Naive B cell (primary cell): ENCODE measurements at regions not wholly inside any gene's neighbourhood (a gene's known extent, or its start where the extent isn't known, plus 50 kb on each side); places are given as distances from the start of the nearest gene placed in this dataset.
"Not testable (repeated sequence)": the region's sequence is repeated elsewhere in the genome, so short reads cannot be mapped to it uniquely, and the experiment has no call there.

ENCODE experiments used
- ATAC-seq, 2 donors: fragments of 150-1000 bp; cut with Tn5 transposase; 2 replicates each; pipeline ENCODE4 v1.10.0; 2021; ENCODE audit warnings: low read depth in 2 of 2, mild to moderate bottlenecking in 2 of 2, moderate library complexity in 2 of 2
- DNase-seq: peaks from one replicate; pipeline ENCODE4 v3.0.0; 2022
- H3K27ac Mint-ChIP-seq, 6 donors: one replicate each; pipeline ENCODE4 v1.8.0; 2020 to 2022; ENCODE audit warnings: mild to moderate bottlenecking in 6 of 6, mixed read lengths in 6 of 6, moderate library complexity in 5 of 6, inconsistent platforms in 2 of 6
- H3K27me3 Mint-ChIP-seq, 3 donors: one replicate each; pipeline ENCODE4 v1.8.0; 2021 to 2022; ENCODE audit warnings: mixed read lengths in 3 of 3, mild to moderate bottlenecking in 1 of 3
- H3K36me3 Mint-ChIP-seq, 2 donors: one replicate each; pipeline ENCODE4 v1.8.0; 2020 to 2022; ENCODE audit warnings: mixed read lengths in 2 of 2, inconsistent platforms in 1 of 2, mild to moderate bottlenecking in 1 of 2
- H3K4me1 Mint-ChIP-seq, 3 donors: one replicate each; pipeline ENCODE4 v1.8.0; 2020 to 2022; ENCODE audit warnings: mixed read lengths in 3 of 3, inconsistent platforms in 1 of 3, mild to moderate bottlenecking in 1 of 3, moderate library complexity in 1 of 3
- H3K4me3 Mint-ChIP-seq, 8 donors: one replicate each; pipeline ENCODE4 v1.8.0; 2020 to 2022; ENCODE audit warnings: mild to moderate bottlenecking in 8 of 8, mixed read lengths in 8 of 8, moderate library complexity in 8 of 8, inconsistent platforms in 2 of 8
- H3K9me3 Mint-ChIP-seq, 7 donors: one replicate each; pipeline ENCODE4 v1.8.0; 2020 to 2022; ENCODE audit warnings: mixed read lengths in 7 of 7, mild to moderate bottlenecking in 5 of 7, inconsistent platforms in 2 of 7, moderate library complexity in 1 of 7

DNA sequence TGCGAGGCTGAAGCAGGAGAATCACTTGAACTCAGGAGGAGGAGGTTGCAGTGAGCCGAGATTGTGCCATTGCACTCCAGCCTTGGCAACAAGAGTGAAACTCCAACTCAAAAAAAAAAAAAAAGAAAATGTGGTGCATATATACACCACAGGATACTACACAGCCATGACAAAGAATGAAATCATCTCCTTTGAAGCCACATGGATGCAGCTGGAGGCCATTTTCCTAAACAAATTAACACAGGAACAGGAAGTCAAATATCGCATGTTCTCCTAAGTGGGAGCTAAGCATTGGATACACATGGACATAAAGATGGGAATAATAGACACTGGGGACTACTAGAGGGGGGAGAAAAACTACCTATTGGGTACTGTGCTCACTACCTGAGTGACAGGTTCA is 226.9 kb downstream of the SOX2 start:
- H3K4me1 Mint-ChIP-seq, H3K9me3 Mint-ChIP-seq, DNase-seq, H3K27me3 Mint-ChIP-seq, H3K4me3 Mint-ChIP-seq, H3K27ac Mint-ChIP-seq, ATAC-seq, H3K36me3 Mint-ChIP-seq: not testable (repeated sequence)

DNA sequence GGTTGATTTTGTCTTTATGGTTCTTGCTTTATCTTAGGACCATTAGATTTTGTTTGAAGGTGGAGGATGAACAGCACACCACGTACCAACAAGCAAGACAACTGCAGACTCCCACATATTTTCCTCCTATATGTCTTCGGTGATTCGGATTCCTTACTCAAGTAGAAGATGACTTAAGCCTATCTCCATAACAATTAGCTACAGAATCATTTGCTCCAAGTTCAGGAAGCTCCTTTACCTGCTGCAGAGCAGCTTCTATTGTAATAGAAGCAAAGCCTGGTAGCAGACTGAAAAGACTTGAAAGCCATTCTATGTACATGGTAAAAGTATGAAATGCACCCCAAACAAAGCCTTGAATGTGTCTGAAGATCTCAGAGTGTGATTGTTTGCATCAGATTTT is 229.0 kb downstream of the SOX2 start:
- Mint-ChIP-seq H3K36me3 (no peaks in the 10 kb centered on the region), H3K4me3 (no peak overlapping the region), H3K27me3 (no peaks in the 10 kb centered on the region), H3K27ac (no peak overlapping the region), H3K9me3 (peaks cover 0 to 4% (median 2%) of the 10 kb centered on the region in 7 donors), H3K4me1 (no peaks in the 10 kb centered on the region)
- no peak for ATAC-seq
- no peak for DNase-seq

DNA sequence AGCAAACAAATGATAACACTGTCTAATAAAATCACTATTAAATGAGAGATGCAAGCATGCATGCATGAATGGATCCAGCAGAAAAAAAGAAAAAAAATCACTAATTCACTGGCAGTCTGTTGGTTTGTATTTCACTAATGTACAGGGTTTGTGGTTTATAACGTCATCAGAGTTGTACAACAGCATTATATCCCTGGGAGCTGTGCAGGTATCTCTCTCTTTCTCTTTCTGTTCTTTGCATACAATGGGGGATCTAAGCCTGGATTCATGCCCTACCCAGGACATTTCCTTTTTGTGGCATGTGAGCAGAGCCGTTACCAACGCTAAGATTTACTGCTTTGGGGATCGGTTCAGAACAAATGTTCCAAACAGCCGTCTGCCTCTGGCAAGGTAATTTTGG is 229.5 kb downstream of the SOX2 start:
- DNase-seq: no peak
- Mint-ChIP-seq H3K27ac (no peak overlapping the region), H3K9me3 (peaks cover 0 to 4% (median under 1%) of the 10 kb centered on the region in 7 donors), H3K36me3 (no peaks in the 10 kb centered on the region), H3K4me1 (no peaks in the 10 kb centered on the region), H3K4me3 (no peak overlapping the region), H3K27me3 (no peaks in the 10 kb centered on the region)
- no peak for ATAC-seq

DNA sequence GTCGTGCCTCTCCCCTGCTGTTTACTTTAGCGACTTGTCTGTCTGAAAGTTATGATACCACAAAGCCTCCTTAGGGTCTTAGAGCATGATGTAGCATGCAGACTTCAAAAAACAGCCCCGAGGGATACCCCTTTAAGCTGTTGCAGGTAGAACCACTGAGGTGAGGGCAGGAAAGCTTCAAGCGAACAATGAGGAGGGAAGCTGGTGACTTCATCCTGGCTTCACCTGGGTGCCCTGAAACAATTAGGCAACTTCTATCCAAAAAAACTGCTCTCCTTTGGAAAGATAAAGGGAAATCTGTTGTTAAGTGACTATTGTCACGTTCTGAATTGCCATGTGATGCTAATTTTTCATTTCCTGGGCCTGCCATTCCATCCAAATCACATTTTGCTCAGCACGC is 231.6 kb downstream of the SOX2 start:
- H3K27ac Mint-ChIP-seq: no peak overlapping the region
- no peaks in the 10 kb centered on the region for H3K27me3 Mint-ChIP-seq
- peaks cover 0 to 4% (median 0%) of the 10 kb centered on the region in 7 donors for H3K9me3 Mint-ChIP-seq
- H3K4me1 Mint-ChIP-seq: no peaks in the 10 kb centered on the region
- H3K36me3 Mint-ChIP-seq: no peaks in the 10 kb centered on the region
- DNase-seq: no peak
- ATAC-seq: no peak
- no peak overlapping the region for H3K4me3 Mint-ChIP-seq

DNA sequence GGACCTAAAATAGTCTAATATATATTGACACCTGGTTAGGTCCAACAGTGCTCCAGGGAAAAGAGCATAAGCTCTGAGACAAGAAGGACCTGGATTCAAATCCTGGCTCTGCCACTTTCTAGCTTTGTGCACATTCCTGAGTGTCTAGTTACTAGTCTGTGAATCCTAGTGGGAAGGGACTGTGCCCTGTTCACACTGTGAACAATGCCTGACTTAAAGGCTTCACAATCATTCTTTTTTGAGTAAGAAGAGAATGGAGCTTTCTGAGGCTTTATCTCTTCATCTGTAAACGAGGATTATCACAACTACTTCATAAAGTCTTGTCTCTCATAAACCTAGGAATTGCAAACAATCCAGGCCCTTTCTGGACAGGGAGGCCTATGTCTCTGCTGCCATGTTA is 235.9 kb downstream of the SOX2 start:
- Mint-ChIP-seq H3K4me1 (no peaks in the 10 kb centered on the region), H3K36me3 (no peaks in the 10 kb centered on the region), H3K9me3 (peaks cover 0 to 3% (median 0%) of the 10 kb centered on the region in 7 donors), H3K27me3 (peaks cover 0 to 4% (median 0%) of the 10 kb centered on the region in 3 donors), H3K4me3 (no peak overlapping the region), H3K27ac (no peak overlapping the region)
- no peak for ATAC-seq
- no peak for DNase-seq

DNA sequence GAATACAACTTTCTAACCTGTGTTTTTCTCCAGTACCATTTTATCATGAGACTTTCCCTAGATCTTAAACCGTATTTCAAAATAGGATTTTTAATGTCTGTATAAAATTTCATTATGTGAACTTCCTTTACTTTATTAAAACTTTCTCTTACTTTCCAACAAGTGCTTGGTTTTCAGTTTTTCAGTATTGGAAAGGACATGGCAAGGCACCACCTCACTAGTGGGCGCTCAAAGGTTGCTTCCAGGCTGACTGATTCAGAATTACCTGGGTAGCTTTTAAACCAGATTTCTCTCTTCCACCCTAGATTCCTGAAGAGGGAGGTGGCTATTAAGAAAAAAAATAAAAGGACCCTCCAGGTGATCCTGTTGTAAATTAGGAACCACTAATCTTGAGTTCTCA is 236.6 kb downstream of the SOX2 start:
- Mint-ChIP-seq H3K4me1 (no peaks in the 10 kb centered on the region), H3K27me3 (peaks cover 0 to 4% (median 0%) of the 10 kb centered on the region in 3 donors), H3K27ac (no peak overlapping the region), H3K4me3 (no peak overlapping the region), H3K9me3 (peaks cover 0 to 3% (median 0%) of the 10 kb centered on the region in 7 donors), H3K36me3 (no peaks in the 10 kb centered on the region)
- ATAC-seq (no peak), DNase-seq (no peak)

DNA sequence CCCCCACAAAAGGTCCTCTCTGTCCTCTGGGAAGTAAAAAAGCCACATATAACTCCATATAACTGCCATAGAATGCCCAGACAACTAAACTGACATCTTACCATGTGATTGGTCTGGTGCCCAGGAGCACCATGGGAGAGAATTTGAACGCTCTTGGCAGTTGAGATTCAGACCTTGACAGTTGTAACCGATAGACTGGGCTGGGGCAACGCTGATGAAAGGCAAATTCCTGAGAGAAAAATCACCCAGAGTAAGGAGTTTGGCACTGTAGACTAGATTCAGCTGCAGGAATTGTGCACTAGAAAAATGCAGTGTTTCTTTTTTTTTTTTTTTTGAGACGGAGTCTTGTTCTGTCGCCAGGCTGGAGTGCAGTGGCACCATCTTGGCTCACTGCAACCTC is 240.5 kb downstream of the SOX2 start:
- no peak overlapping the region for H3K4me3 Mint-ChIP-seq
- H3K4me1 Mint-ChIP-seq: no peaks in the 10 kb centered on the region
- H3K9me3 Mint-ChIP-seq: no peaks in the 10 kb centered on the region
- H3K36me3 Mint-ChIP-seq: no peaks in the 10 kb centered on the region
- no peak for DNase-seq
- no peak overlapping the region for H3K27ac Mint-ChIP-seq
- peaks cover 0 to 4% (median 0%) of the 10 kb centered on the region in 3 donors for H3K27me3 Mint-ChIP-seq
- ATAC-seq: no peak

DNA sequence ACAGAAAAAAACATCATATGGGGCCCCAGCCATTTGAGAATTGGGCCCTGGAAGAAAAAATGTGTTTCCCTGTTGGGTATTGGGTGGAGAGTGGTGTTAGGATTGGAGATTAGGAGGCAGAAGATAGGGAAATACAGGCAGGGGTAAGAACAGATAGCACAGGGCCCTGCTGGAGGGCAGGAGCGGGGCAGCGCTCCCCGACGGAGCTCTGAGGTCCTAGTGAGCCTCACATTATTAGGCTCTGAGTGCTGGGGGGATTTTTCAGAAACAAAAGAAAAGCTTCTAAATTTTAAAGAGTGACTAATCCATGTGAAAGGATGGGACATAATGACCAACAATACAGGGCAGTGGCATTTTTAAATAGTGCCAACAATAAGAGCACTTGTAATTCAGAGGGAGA is 241.2 kb downstream of the SOX2 start:
- no peaks in the 10 kb centered on the region for H3K4me1 Mint-ChIP-seq
- no peak for DNase-seq
- H3K9me3 Mint-ChIP-seq: no peaks in the 10 kb centered on the region
- peak overlapping the region in 1 of 6 donors; percentile 90 for H3K27ac Mint-ChIP-seq
- no peaks in the 10 kb centered on the region for H3K36me3 Mint-ChIP-seq
- H3K27me3 Mint-ChIP-seq: peaks cover 0 to 4% (median 0%) of the 10 kb centered on the region in 3 donors
- no peak for ATAC-seq
- no peak overlapping the region for H3K4me3 Mint-ChIP-seq

DNA sequence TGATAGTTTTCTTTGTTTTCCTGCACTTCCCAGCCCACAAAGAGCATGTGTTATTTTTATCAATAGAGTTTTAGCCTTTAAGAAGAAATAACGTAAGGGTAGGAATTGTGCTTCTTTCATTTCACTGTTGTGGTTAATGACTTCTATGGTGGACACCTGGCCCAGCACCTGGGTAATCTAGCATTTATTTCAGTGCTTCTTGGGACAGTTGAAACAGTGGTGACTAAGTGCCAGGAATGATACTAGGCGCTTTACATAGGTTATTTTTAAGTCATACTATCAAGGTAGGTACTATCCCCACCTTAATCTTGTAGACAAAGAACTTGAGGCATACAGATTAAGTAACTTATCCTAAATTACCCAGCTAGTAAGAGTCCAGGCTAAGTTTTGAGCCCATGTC is 243.8 kb downstream of the SOX2 start:
- Mint-ChIP-seq H3K4me1 (no peaks in the 10 kb centered on the region), H3K4me3 (no peak overlapping the region), H3K36me3 (no peaks in the 10 kb centered on the region), H3K27me3 (peaks cover 0 to 4% (median 0%) of the 10 kb centered on the region in 3 donors), H3K27ac (no peak overlapping the region), H3K9me3 (no peaks in the 10 kb centered on the region)
- no peak for ATAC-seq
- DNase-seq: no peak

DNA sequence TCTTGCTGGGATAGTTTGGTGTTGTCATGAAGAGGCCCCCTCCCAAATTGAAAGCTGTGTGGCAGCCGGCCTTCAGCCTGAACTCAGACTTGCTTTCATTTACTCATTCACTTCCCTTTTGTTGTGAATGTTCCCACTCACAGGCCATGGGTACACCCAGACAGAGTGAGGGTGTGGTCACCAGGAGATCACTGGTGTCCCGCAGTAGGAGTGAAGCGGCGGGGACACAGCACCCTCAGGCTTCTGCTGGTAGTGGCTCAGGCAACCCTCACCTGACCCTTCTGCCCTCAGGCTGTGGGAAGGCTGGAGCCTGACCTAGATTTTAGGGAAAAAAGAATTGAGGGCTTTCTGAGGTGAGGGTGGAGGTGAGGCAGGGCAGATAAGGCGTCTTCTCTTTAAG is 244.4 kb downstream of the SOX2 start:
- H3K4me1 Mint-ChIP-seq: no peaks in the 10 kb centered on the region
- H3K9me3 Mint-ChIP-seq: no peaks in the 10 kb centered on the region
- peak overlapping the region in 1 of 8 donors; percentile 62 for H3K4me3 Mint-ChIP-seq
- ATAC-seq (no peak), DNase-seq (no peak)
- no peak overlapping the region for H3K27ac Mint-ChIP-seq
- H3K36me3 Mint-ChIP-seq: no peaks in the 10 kb centered on the region
- H3K27me3 Mint-ChIP-seq: peaks cover 0 to 4% (median 0%) of the 10 kb centered on the region in 3 donors

DNA sequence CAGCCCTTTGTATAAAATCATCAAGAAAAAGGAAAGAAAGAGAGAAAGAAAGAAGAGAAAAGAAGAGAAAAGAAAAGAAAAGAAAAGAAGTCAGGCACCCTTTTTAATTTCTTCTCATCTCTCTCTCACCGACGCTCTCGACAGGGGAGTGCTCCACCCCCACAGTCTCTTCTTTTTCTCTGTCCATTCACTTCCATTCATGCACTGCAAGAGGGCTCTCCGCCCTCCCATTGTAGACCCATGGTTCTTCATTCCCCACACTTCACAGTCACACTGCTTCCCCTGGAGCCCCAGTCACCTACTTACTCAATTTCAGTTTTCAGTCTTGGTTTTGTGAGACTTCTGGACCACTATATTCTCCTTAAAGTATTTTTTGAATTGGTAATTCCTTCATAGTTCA is 254.7 kb downstream of the SOX2 start:
- Mint-ChIP-seq H3K4me3 (no peak overlapping the region), H3K36me3 (no peaks in the 10 kb centered on the region), H3K27ac (peak overlapping the region in 1 of 6 donors; percentile 83), H3K27me3 (peaks cover 0 to 20% (median 0%) of the 10 kb centered on the region in 3 donors), H3K4me1 (no peaks in the 10 kb centered on the region), H3K9me3 (peaks cover 0 to 2% (median 0%) of the 10 kb centered on the region in 7 donors)
- ATAC-seq (no peak), DNase-seq (no peak)

DNA sequence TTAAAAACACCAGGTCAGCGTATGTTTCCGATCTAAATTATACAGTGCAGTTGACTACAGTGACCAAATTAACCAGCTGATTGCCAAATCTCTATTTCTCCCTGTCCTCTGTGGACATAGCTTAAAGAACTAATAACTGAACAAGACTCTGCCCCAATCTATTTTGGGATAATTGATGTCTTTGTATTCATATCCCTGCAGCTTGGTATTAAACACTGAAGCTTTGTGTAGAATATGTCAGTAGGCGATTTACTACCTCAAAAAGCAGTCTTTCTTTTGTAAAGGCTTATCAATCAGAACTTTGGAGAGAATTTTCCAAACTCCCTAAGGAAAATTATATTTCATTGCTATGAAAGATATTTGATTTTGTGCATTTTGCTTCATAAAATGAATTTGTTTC is 258.2 kb downstream of the SOX2 start:
- Mint-ChIP-seq H3K4me3 (no peak overlapping the region), H3K27ac (no peak overlapping the region), H3K4me1 (no peaks in the 10 kb centered on the region), H3K36me3 (no peaks in the 10 kb centered on the region), H3K9me3 (peaks cover 0 to 3% (median 1%) of the 10 kb centered on the region in 7 donors), H3K27me3 (peaks cover 0 to 9% (median 0%) of the 10 kb centered on the region in 3 donors)
- ATAC-seq (no peak), DNase-seq (no peak)

DNA sequence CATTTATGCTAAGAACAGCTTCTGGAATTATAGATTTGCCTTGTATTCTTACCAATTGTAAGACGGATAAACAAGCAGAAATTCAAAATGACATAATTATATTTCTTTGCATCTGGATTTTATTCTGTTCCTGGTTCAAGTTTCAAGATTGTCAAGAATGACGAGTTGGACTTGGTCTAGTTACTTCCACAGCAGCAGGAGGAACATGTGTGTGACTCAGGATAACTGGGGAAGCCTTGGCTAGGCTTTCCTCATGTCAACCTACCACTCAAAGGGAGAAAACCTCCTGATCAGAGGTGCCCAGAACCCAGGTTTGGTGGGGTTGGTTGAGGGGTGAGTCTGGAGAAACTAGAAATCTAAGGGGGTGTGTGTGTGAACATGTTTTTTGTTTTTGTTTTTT is 259.7 kb downstream of the SOX2 start:
- DNase-seq (no peak), ATAC-seq (no peak)
- Mint-ChIP-seq H3K36me3 (no peaks in the 10 kb centered on the region), H3K27me3 (peaks cover 0 to under 1% (median 0%) of the 10 kb centered on the region in 3 donors), H3K9me3 (peaks cover 0 to 5% (median 1%) of the 10 kb centered on the region in 7 donors), H3K4me1 (no peaks in the 10 kb centered on the region), H3K27ac (no peak overlapping the region), H3K4me3 (no peak overlapping the region)

DNA sequence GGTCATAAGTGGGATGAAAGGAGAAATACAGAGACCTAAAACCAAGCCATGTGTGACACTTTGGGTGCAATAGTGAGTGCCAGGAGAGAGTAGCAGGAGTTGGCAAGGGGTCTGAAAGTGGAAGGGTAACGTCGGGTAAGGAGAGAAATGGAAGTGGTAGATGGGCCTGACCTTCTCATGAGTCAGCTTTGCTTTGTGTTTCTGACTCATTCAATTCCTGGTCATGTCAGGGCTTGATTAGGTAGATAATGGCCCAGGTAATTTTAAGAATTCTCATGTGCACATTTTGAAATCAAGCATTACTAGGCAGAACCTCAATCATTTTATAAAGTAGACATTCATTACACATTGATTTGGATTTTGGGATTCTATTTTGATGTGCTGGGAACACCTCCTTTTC is 262.5 kb downstream of the SOX2 start:
- H3K4me1 Mint-ChIP-seq: no peaks in the 10 kb centered on the region
- H3K9me3 Mint-ChIP-seq: peaks cover 0 to 5% (median 1%) of the 10 kb centered on the region in 7 donors
- no peaks in the 10 kb centered on the region for H3K36me3 Mint-ChIP-seq
- no peak for DNase-seq
- H3K27ac Mint-ChIP-seq: no peak overlapping the region
- H3K4me3 Mint-ChIP-seq: no peak overlapping the region
- no peak for ATAC-seq
- no peaks in the 10 kb centered on the region for H3K27me3 Mint-ChIP-seq

DNA sequence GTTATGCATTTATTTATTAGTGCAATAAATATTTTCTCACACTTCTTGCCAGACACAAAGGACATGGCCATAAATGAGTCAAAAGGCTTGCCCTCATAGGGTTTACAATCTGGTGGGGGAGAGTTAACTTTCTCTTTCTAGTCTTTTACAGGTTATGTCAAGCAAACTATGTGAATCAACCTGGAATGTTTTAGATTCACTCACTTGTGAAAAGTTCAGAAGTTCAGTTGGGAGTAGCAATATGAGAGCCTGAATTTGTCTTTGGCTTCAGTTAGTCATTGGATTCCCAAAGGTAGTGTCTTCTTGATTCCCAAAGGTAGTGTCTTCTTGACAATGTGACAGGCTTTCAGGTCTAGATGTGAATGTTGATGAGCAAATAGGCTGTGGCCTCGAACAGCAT is 264.8 kb downstream of the SOX2 start:
- Mint-ChIP-seq H3K27ac (no peak overlapping the region), H3K4me3 (no peak overlapping the region), H3K4me1 (no peaks in the 10 kb centered on the region), H3K9me3 (peaks cover 0 to 5% (median 1%) of the 10 kb centered on the region in 7 donors), H3K36me3 (no peaks in the 10 kb centered on the region), H3K27me3 (no peaks in the 10 kb centered on the region)
- ATAC-seq (no peak), DNase-seq (no peak)
